Stimulated activated CD4-positive, alpha-beta T cell treated with anti-CD3 and anti-CD28 coated beads, Interleukin-12 subunit alpha, Interleukin-12 subunit beta, amount 100 ng/mL, for 48 hours (primary cell): ENCODE measurements at regions not wholly inside any gene's neighbourhood (a gene's known extent, or its start where the extent isn't known, plus 50 kb on each side); places are given as distances from the start of the nearest gene placed in this dataset.

ENCODE experiments used
- DNase-seq, 3 donors: peaks; one replicate each; pipeline ENCODE4 v3.0.0-alpha.2; 2020; ENCODE audit warnings: low read depth in 2 of 3, low spot score in 1 of 3

GRCh38 chrX:139125916-139126315 lies 404.6 kb upstream of the F9 start:
- DNase-seq, result no peak

- no peak for DNase-seq
Observed at GRCh38 chrX:139121616-139122286, 408.8 kb upstream of the F9 start.

GRCh38 chrX:139120760-139121159 lies 409.2 kb upstream of the FGF13 start:
- no peak for DNase-seq

- no peak for DNase-seq
Observed at GRCh38 chrX:139113708-139114107, 402.2 kb upstream of the FGF13 start.

GRCh38 chrX:139112432-139112831 lies 400.9 kb upstream of the FGF13 start:
- DNase-seq, result no peak

GRCh38 chrX:139106069-139106468 lies 394.6 kb upstream of the FGF13 start:
- DNase-seq, result no peak

DNA sequence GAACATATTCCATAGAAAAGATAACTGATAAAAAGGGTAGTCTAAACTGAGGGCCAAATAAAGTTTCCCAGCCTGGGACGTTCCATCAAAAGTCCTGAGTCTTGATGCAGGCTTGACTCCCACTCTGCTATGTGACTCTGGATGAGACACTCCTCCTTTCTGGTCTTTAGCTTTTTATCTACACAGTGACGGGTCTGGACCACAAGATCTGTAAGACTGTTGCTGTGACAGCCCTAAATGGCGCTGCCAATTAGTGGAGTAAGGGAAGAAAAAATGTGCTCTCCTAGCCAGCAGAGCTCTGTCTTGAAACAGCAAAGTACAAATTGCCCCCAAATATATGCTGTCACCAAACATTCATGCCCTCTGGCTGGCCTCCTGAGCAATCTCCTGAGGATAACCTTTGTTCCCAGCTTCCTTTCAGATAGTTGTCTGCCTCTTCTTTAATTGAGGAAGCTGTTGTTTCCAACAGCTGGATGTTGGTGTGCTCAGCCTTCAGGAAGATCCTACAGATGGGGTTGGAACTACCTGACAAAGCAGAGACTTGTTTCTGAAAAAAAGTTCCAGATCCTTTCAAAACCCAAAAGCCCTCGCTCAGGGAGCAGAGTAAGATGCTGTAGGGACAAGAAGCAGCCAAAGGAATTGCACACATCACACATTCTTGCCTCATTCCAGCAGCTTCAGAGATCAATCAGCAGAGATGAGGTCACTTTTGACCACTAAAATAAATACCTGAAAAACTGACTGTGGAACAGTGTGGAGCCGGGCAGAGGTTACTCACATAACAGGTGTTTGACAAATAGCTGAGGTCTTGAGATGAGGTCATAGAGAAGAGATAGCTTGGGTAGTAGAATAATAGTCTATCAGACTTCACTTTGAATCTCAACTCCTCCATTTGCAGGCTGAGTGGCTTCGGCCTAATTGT lies 383.4 kb upstream of the FGF13 start:
- DNase-seq, result no peak

GRCh38 chrX:139093201-139093600 lies 381.7 kb upstream of the FGF13 start:
- DNase-seq, result no peak

DNA sequence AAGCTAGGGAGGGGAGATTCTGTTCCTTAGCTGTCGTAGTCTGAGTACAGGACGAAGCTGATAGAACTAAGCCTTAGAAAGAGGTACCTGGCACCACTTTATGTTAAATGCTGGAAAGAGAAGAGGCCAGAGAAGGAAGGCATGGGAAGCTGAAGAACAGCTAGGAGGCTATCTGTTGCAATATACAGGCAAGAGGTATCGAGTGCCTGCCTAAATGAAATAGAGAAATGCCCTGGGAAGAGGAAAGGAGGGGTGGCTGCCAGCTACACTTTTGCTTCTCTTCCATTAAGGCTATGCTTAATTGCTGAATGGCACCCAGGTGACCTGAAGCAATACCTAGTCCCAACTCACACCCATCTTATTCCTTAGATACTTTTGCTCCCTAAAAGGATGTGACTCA lies 380.4 kb upstream of the FGF13 start:
- no peak for DNase-seq

DNA sequence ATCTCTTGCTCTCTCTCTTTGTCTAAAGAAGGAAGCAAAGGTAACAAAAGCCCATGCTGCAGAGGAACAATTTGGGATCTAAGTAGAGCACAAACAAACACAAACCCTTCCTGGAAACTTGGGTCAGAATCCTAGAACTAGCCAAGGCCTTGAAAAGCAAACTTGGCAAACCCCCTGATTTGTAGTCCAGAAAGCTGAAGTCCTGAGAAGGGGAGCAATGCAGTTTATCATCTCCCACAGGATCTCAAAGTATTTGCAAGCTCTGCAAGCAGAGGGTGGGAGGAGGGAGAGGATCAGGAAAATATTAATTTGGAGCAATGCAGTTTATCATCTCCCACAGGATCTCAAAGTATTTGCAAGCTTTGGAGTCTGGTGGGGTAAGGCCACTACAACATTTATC lies 379.5 kb upstream of the FGF13 start:
- DNase-seq, result no peak

GRCh38 chrX:139086246-139086645 lies 374.7 kb upstream of the FGF13 start:
- DNase-seq, result no peak

GRCh38 chrX:139085404-139085803 lies 373.9 kb upstream of the FGF13 start:
- no peak for DNase-seq

DNA sequence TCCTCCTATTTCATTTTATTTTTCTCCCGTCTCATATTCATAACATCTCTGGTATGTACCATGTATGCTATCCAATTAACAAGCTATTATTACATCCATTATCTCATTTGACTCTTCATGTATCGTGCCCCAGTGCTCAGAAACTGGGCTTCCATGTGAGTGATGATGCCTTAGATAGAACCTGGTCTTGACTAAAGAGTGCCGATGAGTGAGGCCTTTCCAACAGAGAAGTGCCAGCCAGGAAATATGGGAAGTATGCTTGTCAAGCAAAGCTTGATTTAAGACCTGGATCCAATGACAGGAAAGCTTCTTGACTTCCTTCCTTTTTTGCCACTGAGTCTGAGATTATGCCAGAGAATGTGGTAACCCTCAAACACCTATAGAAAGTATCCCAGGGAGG lies 371.7 kb upstream of the FGF13 start:
- DNase-seq, result no peak

GRCh38 chrX:139081965-139082364 lies 370.4 kb upstream of the FGF13 start:
- no peak for DNase-seq

DNA sequence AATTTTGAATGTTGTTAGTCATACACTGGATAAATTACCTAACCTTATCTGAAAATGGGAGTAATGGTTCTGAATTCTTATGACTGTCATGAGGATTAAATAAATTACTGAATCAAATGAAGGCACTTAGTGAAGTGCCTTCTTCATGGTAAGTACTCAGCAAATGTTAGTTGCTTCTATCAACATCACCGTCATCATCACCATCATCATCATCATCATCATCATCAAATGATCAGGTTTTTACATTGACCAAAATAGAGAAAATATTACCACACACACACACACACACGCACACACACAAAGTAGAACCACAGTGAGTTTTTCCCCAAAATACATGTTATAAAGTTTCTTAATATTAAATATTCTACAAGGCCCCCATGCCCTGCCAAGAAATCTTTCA lies 368.3 kb upstream of the FGF13 start:
- DNase-seq, result no peak

GRCh38 chrX:139078761-139079280 lies 367.3 kb upstream of the FGF13 start:
- DNase-seq, result no peak

DNA sequence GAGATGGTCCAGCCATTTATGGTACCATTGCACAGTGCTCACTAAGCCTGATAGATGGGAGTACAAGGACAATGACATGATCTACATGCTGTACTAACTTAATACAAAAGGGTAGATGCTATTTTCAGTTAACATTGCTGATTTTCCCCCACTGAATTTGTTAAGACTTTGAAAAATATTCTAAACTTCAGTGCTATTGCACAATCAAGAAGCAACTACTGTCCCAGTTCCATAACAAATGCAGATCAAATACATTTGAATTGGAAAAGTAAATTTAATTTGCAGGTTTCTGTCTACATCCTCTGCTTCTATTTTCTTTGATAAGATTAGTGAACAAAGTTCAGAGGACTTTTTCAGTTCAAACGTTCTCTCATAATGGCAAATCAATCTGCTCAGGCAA lies 366.8 kb upstream of the FGF13 start:
- DNase-seq, result no peak

- no peak for DNase-seq
Observed at GRCh38 chrX:139077281-139078250, 366.0 kb upstream of the FGF13 start.

DNA sequence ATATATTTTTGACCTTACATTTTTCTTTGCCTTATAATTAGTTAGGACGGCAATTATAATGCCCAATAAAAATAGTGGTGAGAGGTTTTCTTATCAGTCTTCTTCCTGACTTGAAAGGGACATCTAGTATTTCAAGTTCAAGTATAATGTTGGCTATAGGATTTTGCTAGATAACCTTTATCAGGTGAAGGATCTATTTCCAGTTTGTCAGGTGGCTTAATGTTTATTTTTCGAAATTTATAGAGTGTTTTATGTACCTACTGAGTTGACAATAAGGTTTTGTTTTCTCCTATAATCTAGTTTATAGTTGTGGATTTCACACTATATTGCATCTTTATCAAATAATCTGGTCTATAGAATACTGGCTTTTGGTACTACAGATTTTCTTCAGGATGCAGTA lies 351.8 kb upstream of the FGF13 start:
- no peak for DNase-seq

DNA sequence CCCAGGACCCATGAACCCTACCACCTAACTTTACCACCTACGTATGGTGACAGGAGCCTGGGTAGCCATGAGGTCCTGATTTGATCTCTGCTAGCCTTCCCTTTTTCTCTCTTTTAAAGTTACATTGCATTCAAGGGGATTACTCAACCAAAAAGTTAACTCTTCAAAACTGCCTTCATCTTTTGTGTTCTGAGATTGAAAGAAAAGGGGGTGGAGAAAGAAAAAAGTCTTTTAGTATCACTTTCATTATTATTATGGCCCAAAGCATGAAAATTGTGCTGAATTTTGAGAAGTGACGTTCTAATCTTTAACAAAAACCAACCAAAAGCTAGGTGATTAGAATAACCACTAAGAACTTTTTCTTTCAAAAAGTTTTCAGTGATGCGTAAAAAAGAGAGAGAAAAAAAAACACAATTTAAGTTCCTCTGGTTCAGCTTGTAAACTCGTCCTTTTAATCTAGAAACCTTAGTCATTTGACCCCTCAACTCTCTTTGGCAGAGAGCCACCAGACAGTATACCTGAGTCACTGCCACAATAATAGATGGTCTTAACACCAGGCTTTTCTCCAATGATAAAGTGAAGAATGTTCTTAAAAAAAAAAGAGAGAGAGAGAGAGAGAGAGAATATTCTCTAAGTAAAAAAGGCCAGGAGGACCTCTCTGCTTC lies 347.4 kb upstream of the FGF13 start:
- DNase-seq, result no peak

GRCh38 chrX:139052461-139052860 lies 340.9 kb upstream of the FGF13 start:
- DNase-seq, result no peak
